Keratinocyte (primary cell): ENCODE measurements at regions not wholly inside any gene's neighbourhood (a gene's known extent, or its start where the extent isn't known, plus 50 kb on each side); places are given as distances from the start of the nearest gene placed in this dataset.

Experiments used
- EZH2 ChIP-seq: IDR thresholded peaks from one replicate; pipeline ENCODE4 v1.6.1; 2012; ENCODE audit warnings: inconsistent platforms, mild to moderate bottlenecking, low read length, moderate library complexity
- TF ChIP-seq, protein P1 (sequence below), 3 experiments: IDR thresholded peaks in 1 of 3; conservative IDR thresholded peaks in 1 of 3; optimal IDR thresholded peaks in 1 of 3; 2 replicates in 2 of 3; 3 replicates in 1 of 3; pipeline versions ENCODE3 to v1.5.1; 2011; ENCODE audit warnings: low read length in 3 of 3, mild to moderate bottlenecking in 3 of 3, moderate library complexity in 2 of 3, control low read depth in 1 of 3, inconsistent platforms in 1 of 3; ENCODE audit not compliant: insufficient read depth in 2 of 3; ENCODE audit errors: extremely low read depth in 1 of 3

DNA sequence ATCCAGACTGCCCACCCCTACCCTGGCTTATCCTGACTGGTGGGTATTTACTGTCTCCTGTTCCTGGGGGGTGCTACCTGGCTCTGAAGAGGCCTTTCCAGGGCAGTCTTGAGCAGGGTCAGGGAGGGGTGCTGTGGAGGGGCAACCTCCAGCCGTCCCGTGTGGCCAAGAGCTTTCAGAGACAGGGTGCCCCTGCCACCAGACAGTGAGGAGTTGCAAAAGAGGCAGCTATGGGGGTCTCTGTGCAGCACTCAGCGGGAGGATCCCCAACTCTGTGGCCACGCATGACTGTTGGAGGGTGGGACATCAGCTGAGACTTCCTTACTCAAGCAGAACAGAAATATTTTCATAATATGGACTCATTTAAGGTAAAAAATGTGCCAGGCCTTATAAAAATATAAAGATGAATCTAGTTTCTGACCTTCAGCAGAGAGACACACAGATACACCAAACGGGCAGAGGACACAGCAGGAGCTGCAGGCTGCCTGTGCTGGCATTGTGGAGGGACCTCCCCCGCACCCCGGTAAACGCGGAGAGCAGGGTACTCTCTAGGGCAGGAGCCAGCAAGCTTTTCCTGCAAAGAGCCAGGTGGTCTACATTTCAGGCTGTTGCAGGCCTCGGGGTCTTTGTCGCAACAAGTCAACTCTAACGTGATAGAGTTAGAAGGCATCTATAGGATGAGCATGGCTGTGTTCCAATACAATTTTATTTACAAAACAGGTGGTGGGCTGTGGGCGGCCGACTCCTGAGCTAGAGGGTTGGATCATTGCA lies 252.6 kb downstream of the RHOU start:
- TF ChIP-seq, protein P1, sequence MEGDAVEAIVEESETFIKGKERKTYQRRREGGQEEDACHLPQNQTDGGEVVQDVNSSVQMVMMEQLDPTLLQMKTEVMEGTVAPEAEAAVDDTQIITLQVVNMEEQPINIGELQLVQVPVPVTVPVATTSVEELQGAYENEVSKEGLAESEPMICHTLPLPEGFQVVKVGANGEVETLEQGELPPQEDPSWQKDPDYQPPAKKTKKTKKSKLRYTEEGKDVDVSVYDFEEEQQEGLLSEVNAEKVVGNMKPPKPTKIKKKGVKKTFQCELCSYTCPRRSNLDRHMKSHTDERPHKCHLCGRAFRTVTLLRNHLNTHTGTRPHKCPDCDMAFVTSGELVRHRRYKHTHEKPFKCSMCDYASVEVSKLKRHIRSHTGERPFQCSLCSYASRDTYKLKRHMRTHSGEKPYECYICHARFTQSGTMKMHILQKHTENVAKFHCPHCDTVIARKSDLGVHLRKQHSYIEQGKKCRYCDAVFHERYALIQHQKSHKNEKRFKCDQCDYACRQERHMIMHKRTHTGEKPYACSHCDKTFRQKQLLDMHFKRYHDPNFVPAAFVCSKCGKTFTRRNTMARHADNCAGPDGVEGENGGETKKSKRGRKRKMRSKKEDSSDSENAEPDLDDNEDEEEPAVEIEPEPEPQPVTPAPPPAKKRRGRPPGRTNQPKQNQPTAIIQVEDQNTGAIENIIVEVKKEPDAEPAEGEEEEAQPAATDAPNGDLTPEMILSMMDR (optimal IDR thresholded peaks at IDR 0.05 in 1 of 3, IDR thresholded peaks at IDR 0.05 in 1 of 3, conservative IDR thresholded peaks at IDR 0.05 in 1 of 3; ENCODE audit: extremely low read depth in 1 of 3, insufficient read depth in 2 of 3, low read length in 3 of 3): no peak
- TF ChIP-seq EZH2: no peak
